HG03521 (cell line): ENCODE measurements at regions not wholly inside any gene's neighbourhood (a gene's known extent, or its start where the extent isn't known, plus 50 kb on each side); places are given as distances from the start of the nearest gene placed in this dataset.

Source experiments
- ATAC-seq: cut with Tn5 transposase; IDR thresholded peaks from one replicate; pipeline ENCODE4 v1.9.1; 2021; ENCODE audit warnings: mild to moderate bottlenecking, moderate library complexity; ENCODE audit not compliant: unreplicated experiment

DNA sequence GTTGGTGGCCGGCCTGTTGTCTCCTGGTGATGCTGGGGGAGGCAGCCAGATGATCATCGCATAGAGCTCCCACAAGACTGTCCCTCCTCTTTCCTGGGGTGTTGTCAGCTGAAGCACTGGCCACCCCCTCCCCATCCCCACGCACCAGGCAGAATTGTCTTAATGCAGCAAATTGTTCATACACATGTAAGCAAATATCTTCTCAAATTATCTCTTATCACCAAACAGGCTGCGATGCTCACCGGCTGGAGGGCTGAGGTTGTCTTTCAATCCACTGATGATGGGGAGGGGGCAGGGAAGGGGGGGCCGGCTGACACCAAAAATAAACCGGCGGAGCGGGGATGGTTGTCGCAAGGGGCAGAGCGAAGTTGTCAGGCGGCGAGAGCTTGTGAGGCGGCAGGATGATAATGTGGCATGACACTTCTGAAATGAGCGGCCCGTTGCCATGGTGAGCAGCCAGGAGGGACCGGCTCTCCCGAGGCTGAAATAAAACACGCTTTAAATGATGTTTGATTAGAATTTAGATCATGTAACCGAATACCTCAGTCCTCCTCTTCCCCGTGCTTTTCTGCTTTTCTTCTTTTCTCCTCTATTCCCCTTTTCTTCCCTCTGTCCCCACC is 59.8 kb downstream of the MRM1 start:
- no peak for ATAC-seq

DNA sequence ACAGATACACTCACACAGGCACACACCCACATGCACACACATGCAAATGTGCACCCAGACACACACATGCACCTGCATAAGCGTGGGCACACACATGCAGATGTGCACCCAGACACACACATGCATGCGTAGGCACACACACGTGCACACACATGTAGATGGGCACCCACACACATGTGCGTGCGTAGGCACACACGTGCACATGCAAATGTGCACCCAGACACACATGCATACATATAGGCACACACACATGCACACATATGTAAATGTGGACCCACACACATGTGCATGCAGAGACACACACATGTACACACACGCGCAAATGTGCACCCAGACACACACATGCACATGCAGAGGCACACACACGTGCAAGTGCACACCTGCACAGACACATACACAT is 60.3 kb downstream of the MRM1 start:
- no peak for ATAC-seq

DNA sequence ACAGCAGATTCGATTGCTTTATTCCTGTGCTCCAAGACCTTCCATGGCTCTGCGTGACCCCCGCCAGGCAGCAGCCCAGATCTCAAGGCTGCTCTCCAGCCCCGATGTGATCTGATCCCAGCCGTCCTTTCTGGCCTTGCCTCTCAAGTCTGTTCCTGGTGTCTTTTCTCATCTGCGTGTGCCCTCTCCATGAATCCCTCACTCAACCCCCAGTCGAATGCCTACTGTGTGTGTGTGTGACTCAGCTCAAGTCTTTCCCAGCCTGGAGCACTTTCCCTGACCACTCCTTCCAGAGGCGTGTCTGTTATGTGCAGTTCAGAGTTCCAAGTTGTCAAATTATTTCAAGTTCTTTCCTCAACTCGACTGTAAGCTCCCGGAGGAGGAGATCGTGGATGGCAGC is 64.0 kb downstream of the MRM1 start:
- no peak for ATAC-seq

DNA sequence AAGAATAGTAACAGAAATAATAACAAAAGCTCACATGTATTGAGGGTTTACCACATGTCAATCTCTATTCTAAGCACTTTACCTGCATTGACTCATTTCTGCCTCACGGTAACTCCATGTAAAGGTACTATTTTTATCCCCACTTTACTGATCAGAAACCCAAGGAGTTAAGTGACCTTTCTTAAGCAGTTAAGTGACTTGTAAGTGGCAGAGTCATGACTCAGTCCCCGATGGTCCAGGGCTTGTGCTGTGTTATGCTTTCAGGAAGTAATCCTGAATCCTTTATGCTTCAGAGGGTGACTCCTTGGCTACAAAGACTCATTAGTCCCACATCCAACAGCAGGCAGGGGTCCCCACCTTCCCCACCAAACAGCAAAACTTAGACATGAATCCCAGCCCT is 66.5 kb downstream of the MRM1 start:
- ATAC-seq = no peak

DNA sequence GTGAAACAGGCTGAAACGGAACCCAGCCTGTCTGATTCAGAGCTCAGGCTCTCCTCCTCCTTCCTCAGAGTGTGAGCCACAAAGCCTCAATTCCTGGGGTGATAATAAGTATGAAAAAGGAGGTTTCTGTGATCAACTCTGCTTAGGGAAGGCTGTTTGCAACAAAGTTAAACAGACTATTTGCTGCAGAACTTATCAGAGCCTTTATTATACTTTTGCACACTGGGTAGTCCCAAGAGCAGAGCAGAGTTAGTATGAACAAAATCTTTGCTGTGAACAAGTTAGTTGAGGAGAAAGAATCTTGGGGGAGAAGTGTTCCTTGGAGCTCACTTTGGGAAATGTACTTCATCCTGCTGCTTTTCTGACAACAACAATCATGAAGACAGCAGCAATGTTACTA is 67.4 kb downstream of the MRM1 start:
- no peak for ATAC-seq

DNA sequence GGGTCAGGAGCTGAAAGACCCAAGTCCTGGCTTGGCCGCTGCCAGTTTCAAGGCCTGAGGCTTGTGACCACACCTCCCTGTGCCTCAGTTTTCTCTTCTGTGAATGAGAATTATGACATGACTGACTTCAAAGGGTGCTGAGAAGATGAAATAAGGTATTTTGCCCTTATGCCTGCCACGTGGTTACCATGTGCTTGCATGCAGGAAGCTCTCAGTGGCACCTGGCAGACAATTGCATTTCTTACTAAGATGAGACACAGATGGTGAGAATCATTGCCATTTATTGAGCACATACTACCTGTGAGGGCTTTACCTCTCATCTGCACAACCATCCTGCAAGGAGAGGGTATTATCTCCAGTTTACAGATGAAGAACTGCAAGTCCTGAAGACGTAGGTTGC is 69.8 kb downstream of the MRM1 start:
- ATAC-seq = no peak

DNA sequence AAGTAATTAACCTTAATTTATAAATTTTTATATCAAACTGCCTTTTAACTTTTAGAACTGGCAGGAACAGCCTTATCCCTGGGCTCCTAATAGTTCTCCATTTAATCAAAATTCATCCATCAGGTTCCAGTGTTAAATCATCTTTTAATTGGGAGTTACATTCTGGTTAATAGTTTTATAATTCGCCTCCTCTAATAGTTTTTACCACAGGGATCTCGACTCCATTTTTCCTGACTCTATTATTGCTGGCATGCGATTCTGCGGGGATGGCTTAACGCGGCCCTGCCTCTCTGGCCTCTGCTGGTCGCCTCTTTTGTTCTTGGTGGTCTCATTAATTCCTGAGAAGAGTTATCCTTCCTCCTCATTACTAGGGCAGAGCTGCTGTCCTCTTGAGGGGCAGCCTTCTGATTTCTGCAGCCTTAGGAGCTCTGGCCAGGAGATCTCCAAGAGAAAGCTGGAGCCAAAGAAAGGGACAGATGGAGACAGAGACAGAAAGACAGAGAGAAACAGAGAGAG is 71.1 kb downstream of the MRM1 start:
- ATAC-seq = no peak

DNA sequence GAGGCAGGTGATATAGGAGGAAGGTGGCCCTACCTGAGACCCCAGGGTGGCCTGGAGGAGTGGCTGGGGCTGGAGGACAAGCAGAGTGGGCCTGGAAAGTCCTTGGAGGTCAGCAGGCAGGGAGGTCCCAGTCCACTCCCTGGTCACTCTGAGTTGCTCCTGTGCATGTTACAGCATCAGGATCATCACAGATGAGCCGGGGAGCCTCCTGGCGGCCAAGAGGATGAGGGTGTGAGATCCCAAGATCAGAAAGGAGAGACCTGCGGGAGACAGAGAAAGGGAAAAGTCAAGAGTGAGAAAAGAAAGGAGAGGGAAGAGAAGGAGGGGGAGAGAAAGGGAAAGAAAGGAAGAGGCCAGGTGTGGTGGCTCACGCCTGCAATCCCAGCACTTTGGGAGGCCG is 71.7 kb downstream of the MRM1 start:
- no peak for ATAC-seq

DNA sequence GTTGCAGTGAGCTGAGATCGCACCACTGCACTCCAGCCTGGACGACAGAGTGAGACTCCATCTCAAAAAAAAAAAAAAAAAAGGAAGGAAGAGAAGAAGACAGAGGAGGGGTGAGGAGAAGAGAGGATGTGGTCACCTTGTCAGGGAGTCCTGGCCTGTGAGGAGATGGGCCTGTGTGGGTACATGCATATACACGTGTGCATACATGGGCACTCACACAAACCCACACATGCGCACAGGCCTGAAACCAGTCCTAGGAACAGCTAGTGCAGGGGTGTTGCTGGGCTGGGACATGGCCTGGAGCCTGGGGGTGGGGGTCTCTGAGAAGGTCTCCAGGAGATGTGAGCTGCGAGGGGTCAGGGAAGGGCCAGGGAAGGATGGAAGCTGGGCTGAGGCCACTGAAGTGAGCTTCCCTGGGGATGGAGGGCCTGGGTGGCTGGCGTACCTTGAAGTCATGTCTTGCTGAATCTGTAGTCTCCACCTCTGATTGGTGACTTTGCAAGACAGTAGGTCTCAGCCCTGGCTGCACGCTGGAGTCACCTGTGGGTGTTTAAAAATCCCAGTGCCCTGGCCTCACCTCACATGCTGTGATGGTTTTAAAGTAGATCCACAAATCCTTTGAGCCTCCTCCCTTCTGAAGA is 72.4 kb downstream of the MRM1 start:
- ATAC-seq = no peak

DNA sequence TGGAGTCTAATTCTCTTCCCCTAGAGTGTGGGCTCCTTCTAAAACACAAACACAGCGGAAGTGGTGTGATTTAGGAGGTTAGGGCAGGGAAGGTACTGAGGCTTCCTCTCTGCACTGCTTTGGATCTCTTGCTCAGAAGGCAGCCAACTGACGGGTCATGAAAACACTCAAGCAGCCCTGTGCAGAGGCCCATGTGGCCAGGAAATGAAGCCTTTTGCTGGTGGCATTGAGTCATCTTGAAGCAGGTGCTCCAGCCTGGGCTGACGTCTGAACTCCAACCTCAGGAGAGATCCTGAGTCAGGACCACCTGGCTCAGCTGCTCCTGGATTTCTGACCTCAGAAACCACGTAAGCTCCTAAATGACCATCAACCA is 72.9 kb downstream of the MRM1 start:
- ATAC-seq = no peak

DNA sequence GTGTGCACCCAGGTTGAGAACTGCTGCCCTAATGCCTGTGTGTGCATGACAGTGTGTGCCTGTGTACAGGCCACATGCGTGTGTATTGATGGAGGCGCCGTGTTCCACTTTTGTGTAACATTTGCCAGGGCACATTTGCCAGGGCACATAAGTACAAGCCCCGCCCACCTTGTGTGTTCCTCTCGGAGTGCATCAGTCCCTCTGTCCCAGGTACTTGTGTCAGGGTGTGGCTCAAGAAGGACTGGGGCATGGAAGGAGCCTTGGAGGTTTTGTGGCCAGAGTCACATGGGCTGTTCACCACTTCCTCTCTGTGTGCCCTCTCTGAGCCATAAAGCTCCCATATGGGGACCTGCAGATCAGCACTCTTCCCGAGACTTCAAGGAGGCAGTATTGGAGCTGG is 73.9 kb downstream of the MRM1 start:
- ATAC-seq = no peak

DNA sequence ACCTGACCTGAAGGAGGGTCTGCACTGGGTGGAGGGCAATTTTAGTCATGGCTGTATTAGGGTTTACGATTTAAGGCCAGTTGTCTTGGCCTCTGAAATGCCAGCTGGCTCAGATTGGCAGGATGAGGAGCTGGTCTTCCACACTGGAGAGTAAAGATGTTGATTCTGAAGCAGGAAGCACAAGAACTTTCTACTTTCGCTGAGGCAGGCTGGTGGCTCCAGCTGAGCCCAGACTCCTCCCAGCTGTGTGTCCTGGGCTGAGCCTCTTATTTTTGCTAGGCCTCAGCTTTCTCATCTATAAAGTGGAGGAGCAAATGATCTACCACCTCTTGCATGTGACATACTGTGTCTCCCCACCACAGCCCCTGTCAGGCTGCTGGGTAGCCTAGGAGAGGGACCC is 74.4 kb downstream of the MRM1 start:
- ATAC-seq = no peak

DNA sequence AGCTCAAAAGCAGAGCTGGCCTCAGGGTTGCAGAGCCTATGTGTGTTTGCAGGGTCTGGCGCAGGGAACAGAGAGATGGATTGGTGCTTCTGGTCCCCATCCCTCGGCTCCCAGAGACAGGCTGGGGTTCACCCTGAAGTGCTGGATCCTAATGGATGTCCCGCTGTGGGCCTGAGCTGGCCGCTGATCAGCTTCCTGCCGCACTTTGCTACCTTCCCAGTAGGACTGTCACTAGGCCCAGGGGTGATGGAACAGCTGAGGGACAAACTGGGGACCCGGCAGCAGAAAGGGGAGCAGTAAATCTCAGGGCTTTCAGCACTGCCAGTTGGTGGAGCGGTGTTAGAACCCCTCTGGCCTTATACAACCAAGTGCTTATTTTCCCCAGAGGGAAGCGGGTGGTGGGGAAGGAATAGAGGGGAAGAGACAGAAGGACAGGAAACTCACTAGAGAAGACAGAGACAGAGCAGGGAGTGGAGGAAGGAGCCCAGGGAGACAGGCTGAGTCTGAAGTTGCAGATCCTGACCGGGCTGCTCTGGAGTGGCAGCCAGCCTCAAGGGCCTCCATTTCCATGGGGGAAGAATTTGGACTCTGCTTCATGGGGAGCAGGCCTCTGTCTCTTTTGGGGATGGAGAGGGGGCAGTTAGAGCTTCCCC is 78.6 kb downstream of the MRM1 start:
- no peak for ATAC-seq

DNA sequence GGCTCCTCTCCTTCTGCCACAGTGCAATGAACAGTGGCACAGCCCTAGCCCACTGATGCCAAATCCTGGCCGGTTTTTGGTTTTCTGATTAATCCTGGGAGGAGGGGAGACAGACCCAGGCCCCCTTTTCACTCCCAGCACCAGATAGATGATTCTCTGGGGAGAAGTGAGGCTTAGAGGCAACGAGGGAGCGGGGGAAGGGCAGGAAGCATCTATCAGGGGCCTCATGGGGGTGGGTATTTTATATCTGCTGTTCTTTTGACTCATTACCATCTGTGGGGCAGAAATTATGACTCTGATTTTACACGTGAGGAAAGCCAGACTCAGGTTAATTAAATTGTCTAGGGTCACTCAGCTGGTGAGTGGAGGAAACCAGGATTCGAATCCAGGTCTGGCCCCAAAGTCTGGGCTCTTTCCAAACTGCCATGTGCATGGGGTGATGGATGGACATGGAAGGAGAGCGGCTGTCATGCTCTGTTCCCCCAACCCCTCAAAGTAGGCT is 79.4 kb downstream of the MRM1 start:
- ATAC-seq = no peak

DNA sequence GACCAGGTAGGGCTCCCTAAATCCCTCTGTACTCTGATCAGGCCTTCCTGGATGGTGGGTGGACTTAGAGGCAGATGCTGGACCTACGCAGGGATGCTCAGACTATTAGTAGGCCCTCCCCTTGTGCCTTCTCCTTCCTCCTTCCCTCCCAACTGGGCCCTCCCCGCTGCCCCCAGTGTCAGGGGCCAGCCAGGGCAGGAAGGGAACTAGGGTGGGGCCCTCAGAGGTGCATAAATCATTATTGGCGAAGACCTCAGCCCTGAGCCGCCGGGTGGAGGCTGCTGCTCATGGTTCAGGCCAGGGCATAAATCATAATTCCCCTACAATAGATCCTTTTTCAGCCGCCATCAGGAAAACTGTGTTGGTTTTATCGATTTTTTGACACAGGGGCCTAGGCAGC is 81.4 kb downstream of the MRM1 start:
- no peak for ATAC-seq

DNA sequence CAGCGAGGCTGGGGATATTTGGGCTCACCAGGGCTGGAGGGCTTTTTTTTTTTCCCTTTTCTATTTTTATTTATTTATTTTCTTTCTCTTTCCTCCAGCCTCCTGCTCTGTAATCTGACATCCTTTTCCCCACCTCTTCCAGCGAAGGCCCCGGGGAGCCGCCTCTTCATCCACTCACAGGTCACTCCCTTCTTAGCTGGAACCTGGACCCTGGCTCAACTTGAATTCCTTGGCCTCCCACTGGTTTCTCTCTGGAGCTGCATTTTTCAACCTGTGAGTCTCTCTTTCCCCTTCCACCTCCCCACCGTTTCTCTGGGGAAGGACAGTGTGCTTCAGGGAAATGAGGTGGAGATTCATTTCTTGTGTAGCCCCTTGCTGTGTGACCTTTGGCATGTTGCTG is 82.0 kb downstream of the MRM1 start:
- ATAC-seq = no peak

DNA sequence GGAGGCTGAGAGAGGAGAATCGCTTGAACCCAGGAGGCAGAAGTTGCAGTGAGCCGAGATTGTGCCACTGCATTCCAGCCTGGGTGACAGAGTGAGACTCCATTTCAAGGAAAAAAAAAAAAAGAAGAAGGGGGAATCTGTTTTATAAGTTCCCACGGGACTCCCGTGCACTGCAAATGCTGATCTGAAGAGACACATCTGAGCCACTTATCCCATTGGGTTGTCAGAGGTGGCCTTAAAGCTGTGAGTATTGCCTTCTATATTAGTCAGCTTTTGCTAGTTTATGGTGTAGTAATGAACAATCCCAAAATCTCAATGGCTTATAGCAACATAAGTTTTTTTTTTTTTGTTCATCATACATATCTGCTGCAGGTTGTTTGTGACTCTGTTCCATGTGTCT is 82.8 kb downstream of the MRM1 start:
- ATAC-seq = no peak

DNA sequence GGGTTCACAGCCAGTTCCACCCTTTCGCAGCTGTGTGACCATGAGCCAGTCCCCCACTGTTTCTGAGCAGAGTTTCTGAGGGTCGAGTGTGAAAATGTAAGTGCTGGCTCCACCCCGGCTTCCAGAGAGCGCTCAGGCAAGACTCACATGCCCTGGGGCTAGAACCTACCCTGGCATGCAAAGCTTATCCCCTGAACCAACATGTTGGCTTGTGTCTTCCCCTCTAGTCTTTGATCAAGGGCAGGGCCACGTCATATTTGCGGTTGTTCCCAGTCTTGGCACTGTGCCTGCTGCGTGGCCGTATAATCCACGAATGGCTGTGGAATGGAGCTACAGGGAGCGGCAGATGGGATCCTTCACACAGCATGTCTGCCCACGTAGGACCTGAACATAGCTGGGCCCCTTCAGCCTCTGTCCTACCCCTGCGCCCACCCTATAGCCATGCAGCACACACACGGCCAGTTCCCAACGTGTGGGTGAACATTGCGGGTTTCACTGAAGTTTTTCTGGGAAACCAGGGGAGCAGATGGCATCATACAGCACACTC is 84.8 kb downstream of the MRM1 start:
- no peak for ATAC-seq

DNA sequence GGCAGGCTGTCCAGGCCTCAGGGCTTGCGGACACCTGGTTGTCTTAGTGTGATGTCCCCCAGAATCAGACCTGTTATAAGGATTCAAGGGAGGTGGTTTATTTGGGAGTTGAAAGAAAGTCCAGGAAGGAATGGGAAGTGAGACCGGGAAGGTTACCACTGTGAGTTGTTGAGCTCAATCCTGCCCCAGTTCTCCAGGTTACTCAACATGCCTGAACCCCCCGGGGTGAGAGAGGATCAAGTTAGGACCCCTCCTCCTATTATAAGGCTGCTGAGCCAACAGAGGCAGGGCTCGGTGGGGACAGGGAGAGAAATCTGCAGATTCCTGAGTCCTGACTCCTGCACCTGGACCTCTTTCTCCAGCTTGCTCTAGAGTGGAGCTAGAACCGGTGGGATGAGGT is 86.4 kb downstream of the MRM1 start:
- no peak for ATAC-seq

DNA sequence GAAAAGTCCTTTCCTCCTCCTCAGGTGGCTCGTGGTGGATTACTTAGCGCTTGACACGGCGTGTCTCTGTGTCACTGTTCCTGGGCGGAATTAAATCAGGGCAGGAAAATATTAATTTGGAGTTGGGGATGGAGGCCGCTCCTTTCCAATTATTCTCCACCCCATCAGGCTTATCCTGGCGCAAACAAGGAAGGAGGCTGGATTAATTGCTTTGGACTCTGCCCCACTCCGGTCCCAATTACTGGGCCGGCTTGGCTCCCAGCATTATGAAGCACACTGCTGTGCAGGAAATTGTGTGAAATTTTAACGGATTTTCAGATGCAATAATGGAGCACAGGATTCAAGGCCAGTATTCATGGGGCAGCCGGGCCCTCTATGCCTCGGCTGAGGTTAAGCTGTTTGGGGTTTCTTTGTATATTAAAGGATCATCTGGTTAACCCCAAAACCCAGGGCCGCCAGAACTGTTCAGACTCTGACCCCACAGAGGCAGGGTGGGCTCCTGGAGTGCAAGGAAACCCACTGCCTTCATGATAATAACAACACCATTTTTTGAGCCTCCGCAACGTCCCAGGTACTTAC is 87.8 kb downstream of the MRM1 start:
- no peak for ATAC-seq

DNA sequence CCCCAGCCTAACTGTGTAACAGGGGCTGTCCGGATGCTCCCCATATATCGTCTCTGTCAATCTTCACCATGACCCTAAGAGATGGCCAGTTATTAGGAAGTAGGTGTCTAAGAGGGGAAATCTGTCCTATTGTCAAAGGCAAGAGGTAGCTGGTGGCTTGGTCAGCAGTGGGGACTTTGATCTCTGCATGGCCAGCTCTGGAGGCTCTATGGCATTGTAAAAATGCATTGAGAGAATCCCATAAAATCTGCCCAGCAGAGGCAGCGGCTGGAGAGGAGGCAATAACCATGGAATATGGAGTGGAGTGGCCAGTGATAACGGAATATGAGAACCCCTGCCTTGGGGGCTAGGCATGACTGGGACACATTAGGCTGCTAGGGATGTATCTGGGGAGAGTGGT is 88.8 kb downstream of the MRM1 start:
- no peak for ATAC-seq

DNA sequence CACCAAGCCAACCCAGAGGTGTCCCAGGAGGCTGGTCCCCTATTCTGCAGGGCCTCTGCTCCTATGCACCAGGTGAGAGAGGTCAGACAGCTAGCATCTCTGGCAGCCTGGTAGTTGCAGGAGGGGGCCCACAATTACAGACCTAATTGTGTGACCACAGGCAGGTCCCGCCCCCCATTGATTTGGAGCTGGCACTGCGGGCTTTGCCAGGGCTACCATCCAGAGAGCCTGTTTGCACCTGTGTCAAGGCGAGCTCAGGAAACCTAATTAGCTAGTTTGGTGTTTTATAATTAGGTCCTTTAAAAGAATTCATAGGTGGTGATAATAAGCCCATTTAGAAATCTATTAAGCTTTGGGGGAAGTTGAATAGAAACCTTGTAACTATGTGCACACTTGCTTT is 90.2 kb downstream of the MRM1 start:
- ATAC-seq = no peak
